LNCAP (cell line): ENCODE measurements at regions not wholly inside any gene's neighbourhood (a gene's known extent, or its start where the extent isn't known, plus 50 kb on each side); places are given as distances from the start of the nearest gene placed in this dataset.

Experiments used
- CTCF ChIP-seq: fragments of 450-650 bp; IDR thresholded peaks from 2 replicates; pipeline ENCODE4 v1.5.1; 2017; ENCODE audit warnings: mild to moderate bottlenecking

GRCh38 chr11:134856056-134856971 is 444.3 kb upstream of the B3GAT1 start:
- TF ChIP-seq CTCF = no peak

DNA sequence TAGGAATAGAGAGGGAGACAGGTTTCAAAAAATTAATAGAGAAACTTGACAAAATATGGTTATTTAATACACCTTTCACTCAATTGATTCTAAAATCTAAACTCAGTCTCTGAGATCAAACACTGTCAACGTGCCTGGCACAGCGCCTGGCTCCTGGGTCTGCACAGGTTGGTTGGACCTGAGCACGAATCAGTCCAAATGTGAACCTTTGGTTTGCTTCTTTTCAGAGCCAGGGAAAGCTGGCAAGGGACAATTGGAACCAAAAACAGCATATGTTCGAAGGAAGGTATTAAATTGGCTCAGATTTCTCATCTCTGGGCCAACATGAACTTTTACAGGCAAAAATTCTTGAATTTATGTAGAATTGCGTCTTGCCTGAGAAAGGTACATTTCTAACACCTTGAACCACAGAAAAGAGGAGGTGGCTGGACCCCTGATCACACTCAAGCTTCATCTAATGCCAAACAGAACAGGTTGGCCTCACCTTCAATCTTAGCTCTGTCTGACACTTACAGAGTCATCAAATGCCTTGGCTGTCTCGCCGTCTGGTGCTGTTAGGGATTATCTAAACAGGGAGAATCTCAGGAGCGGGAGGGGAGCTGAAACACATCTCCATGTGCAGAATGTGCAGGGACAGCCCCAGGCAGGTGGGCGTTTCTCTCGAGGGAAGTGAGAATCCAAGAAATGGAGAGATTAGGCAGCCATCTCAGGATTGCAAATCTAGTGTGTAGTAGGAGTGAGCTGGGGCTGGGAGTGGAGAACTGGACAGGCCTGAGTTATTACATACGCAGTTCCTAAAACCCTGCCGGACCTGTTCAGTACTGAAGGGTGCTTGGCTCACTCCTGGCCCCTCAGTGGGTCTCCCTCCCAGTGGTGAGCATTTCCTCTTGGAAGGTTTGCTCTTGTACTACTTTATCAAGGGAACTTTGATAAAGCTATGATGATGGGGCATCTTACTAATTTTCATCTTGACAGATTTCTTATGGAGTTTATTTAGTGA is 442.2 kb upstream of the B3GAT1 start:
- TF ChIP-seq CTCF = no peak

DNA sequence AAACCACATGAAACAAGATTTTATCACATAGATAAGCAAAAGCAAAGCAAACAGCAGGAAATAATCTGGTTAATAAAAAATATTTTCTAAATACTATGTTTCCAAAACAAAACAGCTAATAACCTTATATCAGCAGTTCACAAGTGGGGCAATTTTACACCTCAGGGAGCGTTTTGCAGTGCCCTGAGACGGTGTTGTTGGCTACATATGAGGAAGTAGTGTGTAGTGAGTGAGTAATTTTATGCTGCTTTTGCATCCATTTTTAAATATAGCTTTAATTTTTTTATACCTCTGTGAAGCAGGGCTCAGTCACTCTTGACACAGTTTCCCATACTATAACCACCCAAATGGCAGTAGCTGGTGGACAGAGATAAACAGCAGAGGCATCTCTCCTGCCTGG is 438.5 kb upstream of the B3GAT1 start:
- no peak for TF ChIP-seq CTCF

DNA sequence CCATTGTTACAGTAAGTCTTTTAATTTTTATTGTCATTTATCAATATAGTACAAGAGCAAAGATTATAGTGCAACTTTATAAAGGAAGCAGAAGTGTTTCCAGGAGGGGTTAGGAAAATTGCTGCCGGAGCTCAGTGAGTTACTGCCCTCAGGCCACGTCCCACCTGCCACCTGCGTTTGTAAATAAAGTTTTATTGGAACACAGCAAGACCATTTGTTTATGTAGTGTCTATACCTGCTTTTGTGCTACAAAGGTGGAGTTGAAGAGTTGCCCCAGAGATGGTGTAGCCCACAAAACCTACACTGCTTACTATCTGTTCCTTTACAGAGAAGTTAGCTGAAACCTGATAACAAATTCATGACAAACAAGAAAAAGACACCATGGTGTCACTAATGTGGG is 437.8 kb upstream of the B3GAT1 start:
- no peak for TF ChIP-seq CTCF

GRCh38 chr11:134847083-134847715 is 435.2 kb upstream of the B3GAT1 start:
- no peak for TF ChIP-seq CTCF

DNA sequence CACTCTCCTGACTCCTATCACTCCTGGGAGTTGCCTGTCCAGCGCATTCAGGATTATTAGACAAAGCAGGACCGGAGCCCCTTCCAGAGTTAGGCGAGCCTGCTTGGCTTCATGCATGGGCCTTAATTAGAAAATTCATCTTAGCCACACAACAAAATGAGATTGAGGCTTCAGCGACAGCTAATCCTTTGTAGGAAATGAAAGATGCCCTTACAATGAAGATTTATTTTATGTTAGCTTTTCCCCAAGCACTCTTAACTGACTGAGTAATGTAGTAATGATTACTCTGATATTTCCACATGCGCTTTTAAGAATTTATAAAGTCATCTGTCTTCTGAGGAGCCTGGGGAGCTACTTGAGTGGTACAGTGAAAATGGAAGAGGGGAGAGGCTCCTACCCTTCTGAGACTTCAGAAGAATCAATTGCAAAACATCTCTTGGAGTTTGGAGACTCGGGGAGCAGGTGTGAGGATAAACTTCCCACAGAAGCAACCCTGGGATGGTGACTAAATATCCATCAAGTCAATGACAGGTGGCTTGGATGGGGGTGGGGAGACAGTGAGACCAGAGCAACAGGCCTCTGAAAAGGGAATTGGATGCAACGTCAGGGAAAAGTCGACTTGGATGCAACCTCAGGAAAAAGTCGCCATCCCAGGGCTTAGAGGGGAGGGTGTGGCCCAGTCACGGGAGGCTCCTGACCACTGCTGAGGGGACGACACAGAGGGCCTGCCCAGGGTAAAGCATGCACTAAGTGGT is 434.5 kb upstream of the B3GAT1 start:
- no peak for TF ChIP-seq CTCF
